Ishikawa (cell line): ENCODE measurements at regions not wholly inside any gene's neighbourhood (a gene's known extent, or its start where the extent isn't known, plus 50 kb on each side); places are given as distances from the start of the nearest gene placed in this dataset.

Experiments
- CEBPB ChIP-seq: IDR thresholded peaks from 2 replicates; pipeline ENCODE4 v1.6.1; 2012
- CREB1 ChIP-seq: IDR thresholded peaks from 2 replicates; pipeline ENCODE4 v1.6.1; 2012; ENCODE audit warnings: low read depth
- EGR1 ChIP-seq: IDR thresholded peaks from 2 replicates; pipeline ENCODE4 v1.6.1; 2012
- EP300 ChIP-seq: IDR thresholded peaks from 2 replicates; pipeline ENCODE4 v1.6.1; 2012; ENCODE audit warnings: borderline replicate concordance
- FOXM1 ChIP-seq: IDR thresholded peaks from 2 replicates; pipeline ENCODE4 v1.6.1; 2012; ENCODE audit warnings: low read depth, borderline replicate concordance
- NFIC ChIP-seq: IDR thresholded peaks from 2 replicates; pipeline ENCODE4 v1.6.1; 2012
- RAD21 ChIP-seq: IDR thresholded peaks from 2 replicates; pipeline ENCODE4 v1.6.1; 2012; ENCODE audit warnings: low read depth
- TAF1 ChIP-seq: IDR thresholded peaks from 2 replicates; pipeline ENCODE4 v1.6.1; 2012; ENCODE audit warnings: low read depth, mild to moderate bottlenecking
- TCF12 ChIP-seq: IDR thresholded peaks from 2 replicates; pipeline ENCODE4 v1.6.1; 2012; ENCODE audit warnings: low read depth
- TEAD4 ChIP-seq: IDR thresholded peaks from 2 replicates; pipeline ENCODE4 v1.6.1; 2012
- YY1 ChIP-seq: IDR thresholded peaks from 2 replicates; pipeline ENCODE4 v1.6.1; 2012; ENCODE audit warnings: low read depth
- ZBTB7A ChIP-seq: IDR thresholded peaks from 2 replicates; pipeline ENCODE4 v1.6.1; 2012; ENCODE audit warnings: low read depth
- TF ChIP-seq, protein P1 (sequence below): IDR thresholded peaks from 2 replicates; pipeline ENCODE4 v1.6.1; 2012
- TF ChIP-seq, protein P2 (sequence below): IDR thresholded peaks from 2 replicates; pipeline ENCODE4 v1.6.1; 2012; ENCODE audit warnings: low read depth, mild to moderate bottlenecking
- TF ChIP-seq, protein P3 (sequence below): IDR thresholded peaks from 2 replicates; pipeline ENCODE4 v1.6.1; 2012

DNA sequence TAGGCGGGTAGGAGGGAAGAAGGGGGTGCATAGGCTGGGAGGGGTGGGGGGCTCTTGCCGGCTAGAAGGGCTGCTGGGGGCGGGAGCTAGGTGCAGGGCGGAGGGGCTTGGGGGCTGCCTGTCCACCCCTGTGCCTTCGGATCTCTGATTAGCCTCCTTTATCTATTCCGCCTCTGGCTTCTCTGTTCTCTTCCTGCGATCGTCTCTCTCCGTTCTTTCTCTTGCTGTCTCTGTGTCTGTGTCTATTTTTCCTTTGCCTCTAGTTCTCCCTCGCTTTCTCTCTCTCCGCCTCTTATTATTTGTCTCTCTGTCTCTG lies 166.7 kb upstream of the LHX5 start:
- TF ChIP-seq EGR1 (no peak), ZBTB7A (no peak), NFIC (no peak), TCF12 (no peak), TEAD4 (no peak)

DNA sequence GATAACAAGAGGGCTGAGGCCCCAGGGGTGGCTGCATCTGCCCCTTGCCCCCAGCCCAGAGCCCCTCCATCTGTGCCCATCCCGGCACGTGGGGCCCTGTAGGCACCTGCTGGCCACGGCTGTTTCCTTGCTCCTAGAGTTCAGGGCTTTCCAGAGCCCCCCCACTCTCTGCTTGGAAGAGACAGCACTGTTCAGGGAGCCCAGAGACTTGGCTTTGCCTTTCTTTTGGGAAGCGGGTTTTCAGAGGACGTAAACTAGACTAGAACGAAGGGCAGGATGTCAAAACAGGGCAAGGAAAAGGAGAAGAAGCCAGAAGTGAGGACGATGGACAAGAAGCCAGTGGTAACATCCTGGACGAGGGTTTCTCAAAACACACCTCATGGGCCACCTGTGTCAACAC lies 163.3 kb upstream of the LHX5 start:
- TF ChIP-seq YY1 (no peak), NFIC (no peak), EGR1 (no peak), FOXM1 (no peak), TCF12 (no peak), CREB1 (no peak), TAF1 (no peak), TEAD4 (no peak), ZBTB7A (no peak), CEBPB (no peak), RAD21 (no peak), EP300 (no peak)
- TF ChIP-seq, protein P1, sequence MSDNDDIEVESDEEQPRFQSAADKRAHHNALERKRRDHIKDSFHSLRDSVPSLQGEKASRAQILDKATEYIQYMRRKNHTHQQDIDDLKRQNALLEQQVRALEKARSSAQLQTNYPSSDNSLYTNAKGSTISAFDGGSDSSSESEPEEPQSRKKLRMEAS = no peak
- TF ChIP-seq, protein P2, sequence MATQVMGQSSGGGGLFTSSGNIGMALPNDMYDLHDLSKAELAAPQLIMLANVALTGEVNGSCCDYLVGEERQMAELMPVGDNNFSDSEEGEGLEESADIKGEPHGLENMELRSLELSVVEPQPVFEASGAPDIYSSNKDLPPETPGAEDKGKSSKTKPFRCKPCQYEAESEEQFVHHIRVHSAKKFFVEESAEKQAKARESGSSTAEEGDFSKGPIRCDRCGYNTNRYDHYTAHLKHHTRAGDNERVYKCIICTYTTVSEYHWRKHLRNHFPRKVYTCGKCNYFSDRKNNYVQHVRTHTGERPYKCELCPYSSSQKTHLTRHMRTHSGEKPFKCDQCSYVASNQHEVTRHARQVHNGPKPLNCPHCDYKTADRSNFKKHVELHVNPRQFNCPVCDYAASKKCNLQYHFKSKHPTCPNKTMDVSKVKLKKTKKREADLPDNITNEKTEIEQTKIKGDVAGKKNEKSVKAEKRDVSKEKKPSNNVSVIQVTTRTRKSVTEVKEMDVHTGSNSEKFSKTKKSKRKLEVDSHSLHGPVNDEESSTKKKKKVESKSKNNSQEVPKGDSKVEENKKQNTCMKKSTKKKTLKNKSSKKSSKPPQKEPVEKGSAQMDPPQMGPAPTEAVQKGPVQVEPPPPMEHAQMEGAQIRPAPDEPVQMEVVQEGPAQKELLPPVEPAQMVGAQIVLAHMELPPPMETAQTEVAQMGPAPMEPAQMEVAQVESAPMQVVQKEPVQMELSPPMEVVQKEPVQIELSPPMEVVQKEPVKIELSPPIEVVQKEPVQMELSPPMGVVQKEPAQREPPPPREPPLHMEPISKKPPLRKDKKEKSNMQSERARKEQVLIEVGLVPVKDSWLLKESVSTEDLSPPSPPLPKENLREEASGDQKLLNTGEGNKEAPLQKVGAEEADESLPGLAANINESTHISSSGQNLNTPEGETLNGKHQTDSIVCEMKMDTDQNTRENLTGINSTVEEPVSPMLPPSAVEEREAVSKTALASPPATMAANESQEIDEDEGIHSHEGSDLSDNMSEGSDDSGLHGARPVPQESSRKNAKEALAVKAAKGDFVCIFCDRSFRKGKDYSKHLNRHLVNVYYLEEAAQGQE = no peak
- TF ChIP-seq, protein P3, sequence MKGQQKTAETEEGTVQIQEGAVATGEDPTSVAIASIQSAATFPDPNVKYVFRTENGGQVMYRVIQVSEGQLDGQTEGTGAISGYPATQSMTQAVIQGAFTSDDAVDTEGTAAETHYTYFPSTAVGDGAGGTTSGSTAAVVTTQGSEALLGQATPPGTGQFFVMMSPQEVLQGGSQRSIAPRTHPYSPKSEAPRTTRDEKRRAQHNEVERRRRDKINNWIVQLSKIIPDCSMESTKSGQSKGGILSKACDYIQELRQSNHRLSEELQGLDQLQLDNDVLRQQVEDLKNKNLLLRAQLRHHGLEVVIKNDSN = no peak

DNA sequence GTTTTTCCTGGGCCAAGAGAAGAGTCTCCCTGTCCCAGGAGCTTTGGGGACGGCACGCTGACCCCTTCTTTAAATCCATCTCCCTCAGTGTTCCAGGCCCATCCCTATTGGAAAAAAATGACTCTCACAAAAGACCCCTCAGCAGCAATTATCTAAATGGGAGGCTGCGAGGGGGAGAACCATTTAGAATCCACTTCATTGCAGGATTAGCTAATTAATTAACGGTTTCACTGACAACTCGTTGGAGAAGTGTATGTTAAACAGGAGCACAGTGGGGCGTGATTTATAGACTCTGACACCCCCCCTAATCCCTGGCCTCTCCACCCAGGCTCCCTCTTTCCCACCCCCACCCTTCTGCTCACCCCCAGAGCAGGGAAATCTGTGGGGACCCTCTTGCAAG lies 162.8 kb upstream of the LHX5 start:
- TF ChIP-seq TAF1 (no peak), TEAD4 (no peak), NFIC (no peak), TCF12 (no peak), ZBTB7A (no peak), YY1 (no peak), CEBPB (no peak)
- TF ChIP-seq, protein P2 = no peak
- TF ChIP-seq, protein P1 = no peak

DNA sequence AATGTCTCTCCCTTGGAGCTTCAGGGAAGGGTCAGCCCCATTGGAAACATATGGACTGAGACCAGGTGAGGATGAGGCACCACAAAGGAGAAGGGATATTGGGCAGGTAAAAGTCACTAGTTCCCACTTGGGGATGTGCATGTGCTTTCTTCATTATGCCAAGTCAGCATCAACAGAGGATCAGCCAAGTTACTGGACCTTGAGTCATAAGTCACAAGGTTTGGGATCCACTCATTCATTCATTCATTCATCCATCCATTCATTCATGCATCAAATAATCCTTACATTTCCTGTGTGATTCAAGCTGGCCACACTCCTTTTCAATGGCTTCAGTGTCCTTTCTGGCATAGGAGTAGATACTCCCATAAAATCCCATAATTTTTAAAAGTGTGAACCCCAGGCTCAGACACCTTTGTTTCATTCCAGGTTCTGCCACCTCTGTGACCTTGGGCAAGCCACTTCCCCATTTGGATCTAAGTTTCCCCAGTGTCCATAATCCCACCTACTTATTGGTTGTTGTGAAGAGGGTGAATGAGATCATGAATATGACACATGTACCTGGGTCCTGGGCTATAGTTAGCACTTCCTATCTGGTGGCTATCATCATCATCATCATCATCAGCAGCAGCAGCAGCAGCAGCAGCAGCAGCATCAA lies 162.1 kb upstream of the LHX5 start:
- no peak for TF ChIP-seq YY1

DNA sequence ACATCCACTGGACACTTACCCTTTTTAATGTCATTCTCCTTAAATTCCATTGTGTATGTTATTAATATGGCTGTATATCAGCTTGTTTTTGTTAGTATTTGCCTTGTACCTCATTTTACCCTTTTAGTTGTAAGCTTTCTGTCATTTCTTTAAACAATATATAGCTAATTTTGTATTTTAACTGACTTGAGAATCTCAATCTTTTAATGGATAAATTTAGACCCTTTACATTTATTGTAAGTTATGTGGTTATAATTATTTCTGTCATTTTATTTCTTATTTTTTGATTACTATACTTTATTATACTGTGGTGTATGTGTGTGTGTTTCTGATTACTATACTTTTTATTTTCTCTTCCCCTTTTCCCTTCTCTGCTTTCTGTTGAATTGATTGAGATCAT lies 159.0 kb upstream of the LHX5 start:
- TF ChIP-seq RAD21 = no peak
- TF ChIP-seq, protein P2 = no peak
- no peak for TF ChIP-seq TAF1
- no peak for TF ChIP-seq TCF12
- TF ChIP-seq NFIC = no peak
- TF ChIP-seq, protein P3 = no peak
- TF ChIP-seq, protein P1 = no peak
- TF ChIP-seq CREB1 = no peak
- TF ChIP-seq EGR1 = no peak
- TF ChIP-seq CEBPB = no peak
- no peak for TF ChIP-seq YY1
